Panc1 (cell line): ENCODE measurements at regions not wholly inside any gene's neighbourhood (a gene's known extent, or its start where the extent isn't known, plus 50 kb on each side); places are given as distances from the start of the nearest gene placed in this dataset.

Experiments
- POLR2AphosphoS5 ChIP-seq: IDR thresholded peaks from 2 replicates; pipeline ENCODE4 v1.6.1; 2012; ENCODE audit warnings: mild to moderate bottlenecking, low read depth, low read length, moderate library complexity
- TF ChIP-seq, protein P1 (sequence below): fragments of 450-650 bp; IDR thresholded peaks from 2 replicates; pipeline ENCODE4 v1.5.1; 2017; ENCODE audit warnings: mild to moderate bottlenecking
- TF ChIP-seq, protein P2 (sequence below), 2 experiments: IDR thresholded peaks; 2 replicates each; pipeline ENCODE4 v1.6.1; 2011 to 2012; ENCODE audit warnings: low read depth in 2 of 2, control low read depth in 1 of 2, low read length in 1 of 2, mild to moderate bottlenecking in 1 of 2, moderate library complexity in 1 of 2; ENCODE audit not compliant: insufficient read depth in 1 of 2

DNA sequence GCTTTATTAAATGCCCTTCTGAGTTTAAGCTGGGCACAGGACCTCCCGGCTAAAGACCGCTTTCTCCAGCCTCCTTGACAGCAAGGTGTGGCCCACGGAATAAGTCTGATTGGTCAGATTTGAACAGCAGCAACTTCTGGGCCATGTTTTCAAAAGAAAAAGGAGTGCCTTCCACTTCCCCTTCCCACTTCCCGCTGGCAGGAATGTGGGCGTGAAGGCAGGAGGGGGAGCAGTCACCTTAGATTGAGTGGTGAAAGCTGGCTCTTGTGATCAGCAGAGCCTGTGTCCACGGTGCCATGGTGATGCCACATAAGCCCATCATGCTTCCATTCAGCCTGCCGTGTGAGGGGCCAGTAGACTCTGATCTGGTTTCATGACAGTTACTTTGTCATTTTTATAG is 136.6 kb upstream of the GLI2 start:
- TF ChIP-seq, protein P1, sequence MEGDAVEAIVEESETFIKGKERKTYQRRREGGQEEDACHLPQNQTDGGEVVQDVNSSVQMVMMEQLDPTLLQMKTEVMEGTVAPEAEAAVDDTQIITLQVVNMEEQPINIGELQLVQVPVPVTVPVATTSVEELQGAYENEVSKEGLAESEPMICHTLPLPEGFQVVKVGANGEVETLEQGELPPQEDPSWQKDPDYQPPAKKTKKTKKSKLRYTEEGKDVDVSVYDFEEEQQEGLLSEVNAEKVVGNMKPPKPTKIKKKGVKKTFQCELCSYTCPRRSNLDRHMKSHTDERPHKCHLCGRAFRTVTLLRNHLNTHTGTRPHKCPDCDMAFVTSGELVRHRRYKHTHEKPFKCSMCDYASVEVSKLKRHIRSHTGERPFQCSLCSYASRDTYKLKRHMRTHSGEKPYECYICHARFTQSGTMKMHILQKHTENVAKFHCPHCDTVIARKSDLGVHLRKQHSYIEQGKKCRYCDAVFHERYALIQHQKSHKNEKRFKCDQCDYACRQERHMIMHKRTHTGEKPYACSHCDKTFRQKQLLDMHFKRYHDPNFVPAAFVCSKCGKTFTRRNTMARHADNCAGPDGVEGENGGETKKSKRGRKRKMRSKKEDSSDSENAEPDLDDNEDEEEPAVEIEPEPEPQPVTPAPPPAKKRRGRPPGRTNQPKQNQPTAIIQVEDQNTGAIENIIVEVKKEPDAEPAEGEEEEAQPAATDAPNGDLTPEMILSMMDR, result no peak
- TF ChIP-seq POLR2AphosphoS5, result no peak
- TF ChIP-seq, protein P2, sequence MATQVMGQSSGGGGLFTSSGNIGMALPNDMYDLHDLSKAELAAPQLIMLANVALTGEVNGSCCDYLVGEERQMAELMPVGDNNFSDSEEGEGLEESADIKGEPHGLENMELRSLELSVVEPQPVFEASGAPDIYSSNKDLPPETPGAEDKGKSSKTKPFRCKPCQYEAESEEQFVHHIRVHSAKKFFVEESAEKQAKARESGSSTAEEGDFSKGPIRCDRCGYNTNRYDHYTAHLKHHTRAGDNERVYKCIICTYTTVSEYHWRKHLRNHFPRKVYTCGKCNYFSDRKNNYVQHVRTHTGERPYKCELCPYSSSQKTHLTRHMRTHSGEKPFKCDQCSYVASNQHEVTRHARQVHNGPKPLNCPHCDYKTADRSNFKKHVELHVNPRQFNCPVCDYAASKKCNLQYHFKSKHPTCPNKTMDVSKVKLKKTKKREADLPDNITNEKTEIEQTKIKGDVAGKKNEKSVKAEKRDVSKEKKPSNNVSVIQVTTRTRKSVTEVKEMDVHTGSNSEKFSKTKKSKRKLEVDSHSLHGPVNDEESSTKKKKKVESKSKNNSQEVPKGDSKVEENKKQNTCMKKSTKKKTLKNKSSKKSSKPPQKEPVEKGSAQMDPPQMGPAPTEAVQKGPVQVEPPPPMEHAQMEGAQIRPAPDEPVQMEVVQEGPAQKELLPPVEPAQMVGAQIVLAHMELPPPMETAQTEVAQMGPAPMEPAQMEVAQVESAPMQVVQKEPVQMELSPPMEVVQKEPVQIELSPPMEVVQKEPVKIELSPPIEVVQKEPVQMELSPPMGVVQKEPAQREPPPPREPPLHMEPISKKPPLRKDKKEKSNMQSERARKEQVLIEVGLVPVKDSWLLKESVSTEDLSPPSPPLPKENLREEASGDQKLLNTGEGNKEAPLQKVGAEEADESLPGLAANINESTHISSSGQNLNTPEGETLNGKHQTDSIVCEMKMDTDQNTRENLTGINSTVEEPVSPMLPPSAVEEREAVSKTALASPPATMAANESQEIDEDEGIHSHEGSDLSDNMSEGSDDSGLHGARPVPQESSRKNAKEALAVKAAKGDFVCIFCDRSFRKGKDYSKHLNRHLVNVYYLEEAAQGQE (IDR thresholded peaks at IDR 0.05; ENCODE audit: insufficient read depth in 1 of 2, low read depth in 2 of 2, low read length in 1 of 2), result no peak
